IMR-90 (cell line): ENCODE measurements at regions not wholly inside any gene's neighbourhood (a gene's known extent, or its start where the extent isn't known, plus 50 kb on each side); places are given as distances from the start of the nearest gene placed in this dataset.

Experiments used
- CEBPB ChIP-seq: IDR thresholded peaks from 2 replicates; pipeline ENCODE4 v1.6.1; 2012; ENCODE audit warnings: low read depth, low read length, improper control_type of control experiment
- MXI1 ChIP-seq: IDR thresholded peaks from 2 replicates; pipeline ENCODE4 v1.6.1; 2012; ENCODE audit warnings: low read depth, mild to moderate bottlenecking, low read length, moderate library complexity, borderline replicate concordance
- POLR2A ChIP-seq: IDR thresholded peaks from 2 replicates; pipeline ENCODE4 v1.6.1; 2012; ENCODE audit warnings: mild to moderate bottlenecking, low read depth, low read length
- SMC3 ChIP-seq: fragments of 150-350 bp; IDR thresholded peaks from 2 replicates; pipeline ENCODE4 v1.6.1; 2016; ENCODE audit warnings: low read depth, mild to moderate bottlenecking, antibody characterized with exemption, low read length, moderate library complexity
- TF ChIP-seq, protein P1 (sequence below): conservative IDR thresholded peaks from 2 replicates; pipeline ENCODE4 v1.5.1; 2012; ENCODE audit warnings: mild to moderate bottlenecking, low read depth, low read length, improper control_type of control experiment
- TF ChIP-seq, protein P2 (sequence below): fragments of 150-350 bp; IDR thresholded peaks from 2 replicates; pipeline ENCODE4 v1.6.1; 2017; ENCODE audit warnings: mild to moderate bottlenecking, antibody characterized with exemption, low read length, low read depth

DNA sequence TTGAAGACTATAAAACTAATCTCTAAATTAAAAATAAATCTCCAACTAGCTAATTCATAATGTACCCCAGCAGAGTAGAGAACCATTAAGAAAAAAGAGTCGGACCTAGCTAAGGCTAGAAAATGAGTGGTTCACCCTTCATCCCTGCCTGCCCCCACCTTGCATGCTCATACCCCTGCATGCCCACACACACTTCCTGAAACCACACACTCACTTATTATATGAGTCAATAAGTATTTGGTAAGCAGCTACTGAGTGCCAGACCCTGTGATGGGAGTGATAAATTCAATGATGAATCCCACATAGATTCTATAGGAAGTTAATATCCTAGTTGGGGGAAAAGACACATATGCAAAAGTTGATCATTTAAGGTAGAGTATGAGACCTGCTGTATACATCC lies 152.9 kb upstream of the INHBA start:
- TF ChIP-seq POLR2A (no peak), CEBPB (no peak), MXI1 (no peak), SMC3 (no peak)
- TF ChIP-seq, protein P1, sequence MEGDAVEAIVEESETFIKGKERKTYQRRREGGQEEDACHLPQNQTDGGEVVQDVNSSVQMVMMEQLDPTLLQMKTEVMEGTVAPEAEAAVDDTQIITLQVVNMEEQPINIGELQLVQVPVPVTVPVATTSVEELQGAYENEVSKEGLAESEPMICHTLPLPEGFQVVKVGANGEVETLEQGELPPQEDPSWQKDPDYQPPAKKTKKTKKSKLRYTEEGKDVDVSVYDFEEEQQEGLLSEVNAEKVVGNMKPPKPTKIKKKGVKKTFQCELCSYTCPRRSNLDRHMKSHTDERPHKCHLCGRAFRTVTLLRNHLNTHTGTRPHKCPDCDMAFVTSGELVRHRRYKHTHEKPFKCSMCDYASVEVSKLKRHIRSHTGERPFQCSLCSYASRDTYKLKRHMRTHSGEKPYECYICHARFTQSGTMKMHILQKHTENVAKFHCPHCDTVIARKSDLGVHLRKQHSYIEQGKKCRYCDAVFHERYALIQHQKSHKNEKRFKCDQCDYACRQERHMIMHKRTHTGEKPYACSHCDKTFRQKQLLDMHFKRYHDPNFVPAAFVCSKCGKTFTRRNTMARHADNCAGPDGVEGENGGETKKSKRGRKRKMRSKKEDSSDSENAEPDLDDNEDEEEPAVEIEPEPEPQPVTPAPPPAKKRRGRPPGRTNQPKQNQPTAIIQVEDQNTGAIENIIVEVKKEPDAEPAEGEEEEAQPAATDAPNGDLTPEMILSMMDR: no peak
- TF ChIP-seq, protein P2, sequence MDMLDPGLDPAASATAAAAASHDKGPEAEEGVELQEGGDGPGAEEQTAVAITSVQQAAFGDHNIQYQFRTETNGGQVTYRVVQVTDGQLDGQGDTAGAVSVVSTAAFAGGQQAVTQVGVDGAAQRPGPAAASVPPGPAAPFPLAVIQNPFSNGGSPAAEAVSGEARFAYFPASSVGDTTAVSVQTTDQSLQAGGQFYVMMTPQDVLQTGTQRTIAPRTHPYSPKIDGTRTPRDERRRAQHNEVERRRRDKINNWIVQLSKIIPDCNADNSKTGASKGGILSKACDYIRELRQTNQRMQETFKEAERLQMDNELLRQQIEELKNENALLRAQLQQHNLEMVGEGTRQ: no peak
